Skeletal muscle satellite cell (primary cell): ENCODE measurements at regions not wholly inside any gene's neighbourhood (a gene's known extent, or its start where the extent isn't known, plus 50 kb on each side); places are given as distances from the start of the nearest gene placed in this dataset.

Source experiments
- H3K27me3 ChIP-seq: 2 replicates; pipeline ENCODE4 v1.7.0; 2013; ENCODE audit warnings: low read length; ENCODE audit not compliant: control insufficient read depth, insufficient read depth
- H3K36me3 ChIP-seq: 2 replicates; pipeline ENCODE4 v1.7.0; 2013; ENCODE audit warnings: mild to moderate bottlenecking, control low read depth, low read length; ENCODE audit not compliant: insufficient read depth
- H3K4me1 ChIP-seq: 2 replicates; pipeline ENCODE4 v1.7.0; 2013; ENCODE audit warnings: low read length; ENCODE audit not compliant: control insufficient read depth, insufficient read depth
- H3K4me2 ChIP-seq: 2 replicates; pipeline ENCODE4 v1.7.0; 2013; ENCODE audit warnings: mild to moderate bottlenecking, low read length
- H3K4me3 ChIP-seq: 2 replicates; pipeline ENCODE4 v1.7.0; 2013; ENCODE audit warnings: low read length
- H3K9ac ChIP-seq: 2 replicates; pipeline ENCODE4 v1.7.0; 2013; ENCODE audit warnings: mild to moderate bottlenecking, low read depth, low read length, moderate library complexity
- H3K9me3 ChIP-seq: replicated peaks from 2 replicates; pipeline ENCODE4 v1.7.0; 2013; ENCODE audit warnings: mild to moderate bottlenecking, control low read depth, low read length

DNA sequence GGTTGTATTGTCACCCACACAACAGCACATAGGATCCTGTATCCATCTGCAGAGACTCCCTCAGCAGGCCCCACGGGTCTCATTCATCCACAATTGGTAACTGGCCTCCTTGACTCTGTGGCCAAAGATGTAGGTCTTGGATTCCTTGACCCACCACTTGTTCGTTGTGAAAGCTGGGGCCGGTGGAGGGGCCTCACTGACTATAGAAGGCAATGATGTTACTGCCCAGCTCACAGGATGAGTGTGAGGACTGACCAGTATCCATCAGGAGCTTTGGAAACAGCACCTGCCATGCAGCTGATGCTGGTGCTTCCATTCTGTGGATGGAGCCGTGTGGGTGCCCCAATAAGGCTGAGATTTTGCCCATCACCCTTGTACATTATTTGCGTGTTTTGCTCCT is 615.7 kb downstream of the BRD1 start:
- Histone ChIP-seq H3K36me3 (no peaks in the 10 kb centered on the region), H3K27me3 (no peaks in the 10 kb centered on the region), H3K9ac (no peak overlapping the region), H3K9me3 (peaks cover 31% of the 10 kb centered on the region), H3K4me3 (no peak overlapping the region), H3K4me1 (no peaks in the 10 kb centered on the region), H3K4me2 (no peak overlapping the region)

- no peak overlapping the region for H3K4me2 ChIP-seq
- H3K9ac ChIP-seq: no peak overlapping the region
- H3K4me1 ChIP-seq: no peaks in the 10 kb centered on the region
- no peaks in the 10 kb centered on the region for H3K27me3 ChIP-seq
- H3K4me3 ChIP-seq: no peak overlapping the region
- no peaks in the 10 kb centered on the region for H3K36me3 ChIP-seq
- peaks cover 30% of the 10 kb centered on the region for H3K9me3 ChIP-seq
Observed at GRCh38 chr22:49211176-49211575, 616.5 kb downstream of the BRD1 start.

- H3K4me3 ChIP-seq: no peak overlapping the region
- no peak overlapping the region for H3K9ac ChIP-seq
- H3K4me2 ChIP-seq: no peak overlapping the region
- no peaks in the 10 kb centered on the region for H3K4me1 ChIP-seq
- no peaks in the 10 kb centered on the region for H3K36me3 ChIP-seq
- H3K27me3 ChIP-seq: no peaks in the 10 kb centered on the region
- H3K9me3 ChIP-seq: peaks cover 30% of the 10 kb centered on the region
Observed at GRCh38 chr22:49210606-49211005, 617.1 kb downstream of the BRD1 start.

DNA sequence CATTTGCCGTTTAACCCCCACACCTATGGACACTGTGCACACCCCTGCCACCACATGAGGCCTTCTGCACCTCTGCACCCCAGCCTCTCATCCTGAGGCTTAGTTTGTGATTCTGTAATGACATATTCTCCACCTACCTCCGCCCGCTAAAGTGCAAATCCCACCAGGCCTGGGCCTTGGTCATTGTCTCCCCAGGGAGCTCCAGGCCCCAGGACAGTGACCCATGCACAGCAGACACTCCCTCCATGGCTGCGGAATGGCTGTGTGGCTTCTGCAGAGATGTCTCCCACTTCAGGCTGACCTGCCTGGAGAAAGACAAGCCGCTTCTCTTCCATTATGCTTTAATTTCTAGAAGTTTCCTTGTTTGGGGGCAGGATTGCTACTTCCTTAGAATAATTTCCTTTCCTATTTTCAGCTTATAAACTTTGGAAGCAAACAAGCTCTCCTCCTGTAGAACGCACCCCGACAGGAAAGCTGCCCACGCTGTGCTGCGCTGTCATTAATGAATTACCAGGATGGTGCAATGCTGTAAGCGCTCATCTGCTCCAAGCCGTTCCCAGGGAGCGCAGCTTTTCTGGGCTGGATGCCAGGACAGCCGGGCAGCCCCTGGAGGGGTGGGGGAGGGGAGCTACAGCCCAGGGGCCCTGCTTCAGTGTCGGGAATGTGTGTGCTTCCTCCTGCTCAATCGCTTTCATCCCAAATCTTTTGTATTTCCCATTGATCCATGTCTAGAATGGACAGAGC is 618.0 kb downstream of the BRD1 start:
- H3K4me1 ChIP-seq: no peaks in the 10 kb centered on the region
- H3K9ac ChIP-seq: no peak overlapping the region
- no peak overlapping the region for H3K4me3 ChIP-seq
- H3K9me3 ChIP-seq: peaks cover 28% of the 10 kb centered on the region
- H3K27me3 ChIP-seq: no peaks in the 10 kb centered on the region
- H3K4me2 ChIP-seq: no peak overlapping the region
- H3K36me3 ChIP-seq: no peaks in the 10 kb centered on the region

DNA sequence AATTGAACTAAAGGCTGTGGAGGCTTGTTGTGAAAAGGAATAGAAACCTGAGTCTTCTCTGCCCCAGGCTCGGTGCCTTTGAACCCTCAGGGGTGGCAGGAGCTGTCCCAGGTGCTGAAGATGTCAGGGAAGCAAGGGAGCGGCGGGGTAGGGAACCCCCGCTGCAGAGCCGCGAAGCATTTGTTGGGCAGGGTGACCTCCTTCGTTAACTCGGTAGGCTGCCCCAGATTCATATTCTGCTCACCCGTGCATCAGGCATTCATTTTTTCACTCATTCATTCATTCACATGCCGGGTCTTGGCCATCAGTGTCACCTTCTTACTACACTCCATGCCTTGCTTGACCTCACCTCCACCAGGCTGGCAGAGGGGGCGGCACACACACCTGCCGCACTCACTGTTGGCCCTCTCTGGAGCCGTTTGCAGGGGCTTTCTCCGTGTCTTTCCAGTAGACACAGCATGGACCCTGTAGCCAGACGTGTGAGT is 618.9 kb downstream of the BRD1 start:
- H3K4me3 ChIP-seq: no peak overlapping the region
- no peak overlapping the region for H3K4me2 ChIP-seq
- peaks cover 20% of the 10 kb centered on the region for H3K9me3 ChIP-seq
- H3K36me3 ChIP-seq: no peaks in the 10 kb centered on the region
- H3K4me1 ChIP-seq: no peaks in the 10 kb centered on the region
- no peaks in the 10 kb centered on the region for H3K27me3 ChIP-seq
- no peak overlapping the region for H3K9ac ChIP-seq

DNA sequence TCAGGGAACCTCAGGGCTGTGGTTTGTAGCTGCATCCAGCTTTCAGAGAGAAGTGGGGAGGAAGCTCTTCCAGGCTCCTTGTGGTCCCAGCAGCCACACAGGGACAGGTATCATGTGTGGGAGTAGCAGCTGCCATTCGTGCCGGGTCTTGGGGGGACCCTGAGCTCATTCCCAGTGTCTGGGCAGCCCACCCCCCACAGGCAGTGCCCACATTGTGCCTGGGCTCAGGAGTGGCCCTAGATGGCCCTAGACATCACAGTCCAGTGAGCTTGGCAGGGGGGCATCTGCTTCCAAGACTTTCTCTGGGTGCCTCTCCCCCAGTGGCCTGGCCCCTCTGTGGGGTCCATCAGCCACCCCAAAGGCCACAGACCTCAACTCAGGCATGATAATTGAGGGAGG is 619.7 kb downstream of the BRD1 start:
- H3K4me3 ChIP-seq: no peak overlapping the region
- no peak overlapping the region for H3K4me2 ChIP-seq
- H3K9ac ChIP-seq: no peak overlapping the region
- no peaks in the 10 kb centered on the region for H3K36me3 ChIP-seq
- no peaks in the 10 kb centered on the region for H3K27me3 ChIP-seq
- H3K4me1 ChIP-seq: no peaks in the 10 kb centered on the region
- peaks cover 13% of the 10 kb centered on the region for H3K9me3 ChIP-seq

DNA sequence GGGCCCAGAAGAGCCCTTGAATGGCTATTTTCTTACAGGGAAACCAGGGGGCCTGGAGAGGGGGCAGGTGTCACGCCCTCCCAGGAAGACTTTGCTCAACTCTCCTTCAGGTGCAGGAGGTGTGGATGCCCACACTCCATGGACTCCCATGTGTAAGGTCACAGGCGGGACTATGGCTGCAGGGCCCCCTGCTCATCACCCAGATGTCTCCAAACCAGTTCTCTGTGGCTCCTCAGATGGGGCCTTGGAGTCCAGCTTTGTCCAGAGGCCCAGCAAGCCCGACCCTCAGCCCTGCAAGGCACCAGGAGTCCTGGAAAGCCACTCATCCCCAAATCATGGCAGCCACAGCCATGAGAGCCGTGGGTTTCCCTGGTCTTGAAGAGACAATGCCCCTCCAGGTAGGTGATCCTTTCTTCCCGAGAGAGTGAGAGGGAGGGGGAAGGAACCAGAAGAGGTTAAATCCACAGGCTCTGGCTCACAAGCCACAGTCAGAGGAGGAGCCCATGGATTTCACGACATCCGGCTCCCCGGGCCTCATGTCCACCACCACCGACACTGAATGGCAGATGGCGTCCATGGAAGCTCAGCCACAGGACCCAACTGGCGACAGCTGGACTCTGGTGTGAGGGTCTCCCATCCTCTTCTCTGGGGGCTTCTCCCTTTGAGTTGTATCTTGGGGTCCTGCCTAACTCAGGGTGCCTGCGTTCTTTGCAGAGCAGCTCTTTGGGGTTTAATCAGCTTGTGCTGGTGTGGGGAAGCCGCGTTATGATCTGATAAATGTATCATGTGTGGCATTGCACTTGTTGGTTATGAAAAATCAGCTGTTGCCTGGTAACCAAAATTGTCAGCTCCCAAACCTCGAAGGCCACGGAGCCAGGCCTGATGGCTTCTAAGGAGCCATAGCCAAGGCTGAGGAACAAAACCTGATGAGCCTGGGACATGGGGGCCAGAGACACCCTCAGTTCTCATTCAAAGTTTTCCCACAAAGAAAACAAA is 620.4 kb downstream of the BRD1 start:
- Histone ChIP-seq H3K36me3 (no peaks in the 10 kb centered on the region), H3K4me2 (no peak overlapping the region), H3K9ac (no peak overlapping the region), H3K27me3 (no peaks in the 10 kb centered on the region), H3K4me3 (no peak overlapping the region), H3K4me1 (no peaks in the 10 kb centered on the region), H3K9me3 (peaks cover 13% of the 10 kb centered on the region)

GRCh38 chr22:49206281-49206680 is 621.4 kb downstream of the BRD1 start:
- Histone ChIP-seq H3K4me1 (no peaks in the 10 kb centered on the region), H3K4me3 (no peak overlapping the region), H3K4me2 (no peak overlapping the region), H3K36me3 (no peaks in the 10 kb centered on the region), H3K9me3 (peaks cover 13% of the 10 kb centered on the region), H3K9ac (no peak overlapping the region), H3K27me3 (no peaks in the 10 kb centered on the region)

GRCh38 chr22:49205483-49205800 is 622.2 kb downstream of the BRD1 start:
- Histone ChIP-seq H3K9ac (no peak overlapping the region), H3K4me3 (no peak overlapping the region), H3K9me3 (peaks cover 11% of the 10 kb centered on the region), H3K27me3 (no peaks in the 10 kb centered on the region), H3K4me1 (no peaks in the 10 kb centered on the region), H3K36me3 (no peaks in the 10 kb centered on the region), H3K4me2 (no peak overlapping the region)

GRCh38 chr22:49204599-49205482 is 622.8 kb downstream of the BRD1 start:
- Histone ChIP-seq H3K4me1 (no peaks in the 10 kb centered on the region), H3K9ac (no peak overlapping the region), H3K36me3 (no peaks in the 10 kb centered on the region), H3K9me3 (peaks cover 11% of the 10 kb centered on the region), H3K27me3 (no peaks in the 10 kb centered on the region), H3K4me2 (no peak overlapping the region), H3K4me3 (no peak overlapping the region)
